ENCODE measurements at regions not wholly inside any gene's neighbourhood (a gene's known extent, or its start where the extent isn't known, plus 50 kb on each side); places are given as distances from the start of the nearest gene placed in this dataset.

GRCh38 chr5:173772384-173773059, 115.6 kb upstream of the CPEB4 start:
- TF ChIP-seq CTCF (IDR thresholded peaks at IDR 0.05; ENCODE audit: extremely low read depth, insufficient read depth, missing control alignments): no peak
- no peak for DNase-seq (ENCODE audit: low spot score)
- in situ Hi-C loops (cut with MboI; ENCODE audit: low pct_unique_long_range_greater_than_20kb, low sequenced_read_pairs, unreplicated experiment): no loop called here

- in situ Hi-C loops (cut with MboI; ENCODE audit: low pct_unique_long_range_greater_than_20kb, low sequenced_read_pairs, unreplicated experiment): no loop called here
- no peak for TF ChIP-seq CTCF (IDR thresholded peaks at IDR 0.05; ENCODE audit: extremely low read depth, insufficient read depth, missing control alignments)
- DNase-seq (ENCODE audit: low spot score): no peak
Observed at GRCh38 chr5:173774271-173774761, 113.8 kb upstream of the CPEB4 start.

GRCh38 chr5:173775261-173776197, 112.6 kb upstream of the CPEB4 start:
- in situ Hi-C loops (cut with MboI; ENCODE audit: low pct_unique_long_range_greater_than_20kb, low sequenced_read_pairs, unreplicated experiment): no loop called here
- no peak for DNase-seq (ENCODE audit: low spot score)
- no peak for TF ChIP-seq CTCF (IDR thresholded peaks at IDR 0.05; ENCODE audit: extremely low read depth, insufficient read depth, missing control alignments)

GRCh38 chr5:173777149-173777548, 111.0 kb upstream of the CPEB4 start:
- in situ Hi-C loops (cut with MboI; ENCODE audit: low pct_unique_long_range_greater_than_20kb, low sequenced_read_pairs, unreplicated experiment): no loop called here

GRCh38 chr5:173777674-173778073, 110.5 kb upstream of the CPEB4 start:
- DNase-seq (ENCODE audit: low spot score): no peak
- in situ Hi-C loops (cut with MboI; ENCODE audit: low pct_unique_long_range_greater_than_20kb, low sequenced_read_pairs, unreplicated experiment): no loop called here
- no peak for TF ChIP-seq CTCF (IDR thresholded peaks at IDR 0.05; ENCODE audit: extremely low read depth, insufficient read depth, missing control alignments)

More at GRCh38 chr5:173777149-173777548, 111.0 kb upstream of the CPEB4 start:
- no peak for DNase-seq (ENCODE audit: low spot score)
- TF ChIP-seq CTCF (IDR thresholded peaks at IDR 0.05; ENCODE audit: extremely low read depth, insufficient read depth, missing control alignments): no peak

- TF ChIP-seq CTCF (IDR thresholded peaks at IDR 0.05; ENCODE audit: extremely low read depth, insufficient read depth, missing control alignments): no peak
- no peak for DNase-seq (ENCODE audit: low spot score)
- in situ Hi-C loops (cut with MboI; ENCODE audit: low pct_unique_long_range_greater_than_20kb, low sequenced_read_pairs, unreplicated experiment): no loop called here
Observed at GRCh38 chr5:173778152-173778782, 109.9 kb upstream of the CPEB4 start.
